Fibroblast of mammary gland (primary cell): ENCODE measurements at regions not wholly inside any gene's neighbourhood (a gene's known extent, or its start where the extent isn't known, plus 50 kb on each side); places are given as distances from the start of the nearest gene placed in this dataset.

Experiments used
- DNase-seq: peaks from one replicate; pipeline ENCODE4 v3.0.0-alpha.2; 2010; ENCODE audit warnings: low read depth
- H3K4me3 ChIP-seq: 2 replicates; pipeline ENCODE4 v1.5.1; 2011; ENCODE audit warnings: low read depth, mild to moderate bottlenecking, low read length, moderate library complexity; ENCODE audit not compliant: control insufficient read depth
- TF ChIP-seq, protein P1 (sequence below): conservative IDR thresholded peaks from 2 replicates; pipeline ENCODE4 v1.5.1; 2011; ENCODE audit warnings: low read depth, low read length, inconsistent platforms; ENCODE audit not compliant: control insufficient read depth, insufficient read depth

DNA sequence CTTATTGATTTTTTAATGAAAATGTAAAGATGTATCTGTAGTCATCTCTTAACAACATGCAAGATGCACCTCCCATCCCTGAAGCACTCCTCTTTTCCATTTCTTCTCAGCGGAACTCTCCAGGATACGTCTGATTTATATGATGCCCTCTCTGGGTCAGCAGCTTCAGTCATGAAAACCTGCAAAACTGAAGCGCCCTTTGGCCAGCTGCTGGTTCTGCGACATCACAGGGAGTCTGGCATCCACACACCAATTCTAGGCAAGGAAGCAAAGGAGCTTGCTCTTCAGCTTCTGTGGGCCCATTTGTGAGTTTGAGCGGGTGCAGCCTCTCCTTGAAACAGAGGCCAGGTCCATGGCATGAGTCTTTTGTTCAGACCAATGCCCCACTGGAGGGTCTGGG, 1253.3 kb downstream of the TBC1D22A start:
- H3K4me3 ChIP-seq, result no peak overlapping the region
- DNase-seq, result no peak
- TF ChIP-seq, protein P1, sequence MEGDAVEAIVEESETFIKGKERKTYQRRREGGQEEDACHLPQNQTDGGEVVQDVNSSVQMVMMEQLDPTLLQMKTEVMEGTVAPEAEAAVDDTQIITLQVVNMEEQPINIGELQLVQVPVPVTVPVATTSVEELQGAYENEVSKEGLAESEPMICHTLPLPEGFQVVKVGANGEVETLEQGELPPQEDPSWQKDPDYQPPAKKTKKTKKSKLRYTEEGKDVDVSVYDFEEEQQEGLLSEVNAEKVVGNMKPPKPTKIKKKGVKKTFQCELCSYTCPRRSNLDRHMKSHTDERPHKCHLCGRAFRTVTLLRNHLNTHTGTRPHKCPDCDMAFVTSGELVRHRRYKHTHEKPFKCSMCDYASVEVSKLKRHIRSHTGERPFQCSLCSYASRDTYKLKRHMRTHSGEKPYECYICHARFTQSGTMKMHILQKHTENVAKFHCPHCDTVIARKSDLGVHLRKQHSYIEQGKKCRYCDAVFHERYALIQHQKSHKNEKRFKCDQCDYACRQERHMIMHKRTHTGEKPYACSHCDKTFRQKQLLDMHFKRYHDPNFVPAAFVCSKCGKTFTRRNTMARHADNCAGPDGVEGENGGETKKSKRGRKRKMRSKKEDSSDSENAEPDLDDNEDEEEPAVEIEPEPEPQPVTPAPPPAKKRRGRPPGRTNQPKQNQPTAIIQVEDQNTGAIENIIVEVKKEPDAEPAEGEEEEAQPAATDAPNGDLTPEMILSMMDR, result no peak

DNA sequence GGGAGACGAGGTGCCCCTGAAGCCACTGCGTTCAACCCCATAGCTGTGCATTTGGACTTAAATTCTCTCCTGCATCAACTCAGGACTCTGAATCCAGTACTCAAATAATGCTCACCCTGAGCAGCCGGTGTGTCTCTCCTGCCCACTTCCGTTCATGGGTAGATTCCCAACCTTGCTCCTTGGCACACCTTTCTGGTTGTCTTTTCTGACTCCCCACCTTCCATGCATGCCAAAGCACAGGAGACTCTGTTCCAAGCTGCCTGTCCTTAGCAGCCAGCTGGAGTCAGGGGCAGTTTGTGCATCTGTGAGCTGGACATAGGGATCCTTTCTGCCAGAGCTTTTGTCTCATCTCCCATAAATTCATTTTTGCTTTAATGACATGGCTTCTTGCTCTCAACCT, 1242.5 kb downstream of the TBC1D22A start:
- DNase-seq, result no peak
- TF ChIP-seq, protein P1, result no peak
- H3K4me3 ChIP-seq, result no peak overlapping the region

DNA sequence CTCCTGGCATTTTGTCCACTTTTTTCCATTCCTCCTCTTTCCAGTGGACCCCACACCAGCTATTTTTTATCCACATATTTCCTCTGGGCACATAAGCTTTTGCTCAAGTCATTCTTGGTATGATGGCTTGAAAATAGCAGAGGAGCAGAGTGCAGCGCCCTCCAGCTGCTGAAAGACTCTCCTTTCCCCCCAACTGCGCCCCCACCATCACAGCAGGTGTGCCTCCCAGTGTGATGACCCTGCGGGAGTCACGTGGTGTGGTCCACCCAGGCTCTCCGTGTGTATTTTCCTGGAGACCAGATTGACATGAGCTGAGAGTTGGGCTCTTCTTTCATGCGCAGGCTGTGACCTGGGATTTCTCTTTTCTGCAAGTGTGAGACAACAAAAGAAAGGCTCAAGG, 1241.6 kb downstream of the TBC1D22A start:
- TF ChIP-seq, protein P1, result no peak
- no peak for DNase-seq
- no peak overlapping the region for H3K4me3 ChIP-seq

DNA sequence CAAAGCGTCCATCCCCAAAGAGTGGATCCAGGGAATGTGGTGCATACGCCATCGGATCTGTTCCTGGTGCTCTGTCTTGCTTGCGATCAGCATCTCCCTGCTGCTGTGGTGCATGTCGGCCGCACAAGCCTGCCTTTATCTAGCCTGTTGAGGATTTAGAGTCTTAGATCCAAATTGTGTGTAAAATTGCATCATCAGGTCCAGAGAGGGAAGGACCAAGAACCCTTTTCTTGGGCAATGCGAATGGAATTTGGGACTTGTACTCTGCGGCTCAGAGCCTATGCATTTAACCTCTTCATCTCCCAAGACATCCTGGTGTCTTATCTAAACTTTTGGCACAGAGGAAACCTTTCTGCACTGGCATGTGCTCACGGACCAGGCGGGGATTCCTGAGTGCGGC, 1238.7 kb downstream of the TBC1D22A start:
- TF ChIP-seq, protein P1, result no peak
- no peak overlapping the region for H3K4me3 ChIP-seq
- DNase-seq, result no peak

DNA sequence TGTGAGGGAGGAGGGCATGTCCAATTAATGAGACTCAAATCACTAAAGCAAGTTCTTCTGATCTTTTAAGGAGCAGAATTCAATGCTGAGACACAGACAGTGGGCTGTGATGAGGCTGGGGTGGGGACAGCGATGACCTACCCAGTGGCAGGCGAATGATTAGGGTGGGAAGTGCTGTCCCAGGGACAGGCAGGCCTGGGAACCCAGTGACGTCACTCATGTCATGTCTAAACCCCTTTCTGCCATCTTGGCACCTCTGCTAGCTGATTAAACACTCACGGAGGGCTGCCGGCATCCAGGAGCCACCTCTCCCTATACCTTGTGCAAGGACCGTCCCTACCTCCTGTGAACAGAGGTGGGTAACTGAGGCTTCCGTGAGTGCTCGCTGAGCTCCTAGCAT, 1235.2 kb downstream of the TBC1D22A start:
- TF ChIP-seq, protein P1, result no peak

DNA sequence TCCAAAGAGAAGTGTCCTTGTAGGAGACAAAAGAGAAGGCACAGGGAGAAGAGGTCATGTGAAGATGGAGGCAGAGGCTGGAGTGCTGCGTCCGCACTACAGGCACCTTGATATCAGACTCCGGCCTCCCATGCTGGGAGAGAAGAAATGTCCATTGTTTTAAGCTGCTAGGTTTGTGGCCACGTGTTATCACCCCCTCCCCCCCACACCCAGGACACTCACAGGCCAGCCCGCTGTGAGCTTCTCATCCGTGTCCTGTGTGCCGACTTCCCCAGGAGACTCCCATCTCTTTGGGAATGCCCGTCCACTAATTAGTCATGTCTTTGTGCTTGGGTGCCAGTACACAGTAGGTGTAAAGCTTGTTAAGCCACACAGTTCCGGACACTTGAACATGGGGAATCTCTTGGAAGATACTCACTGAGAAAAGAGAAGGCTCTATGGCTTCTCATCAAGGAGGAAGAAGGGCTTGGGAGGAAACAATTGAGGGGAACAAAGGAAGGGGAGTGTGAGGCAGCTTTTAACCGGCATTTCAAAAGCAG, 1234.7 kb downstream of the TBC1D22A start:
- TF ChIP-seq, protein P1, result no peak
- H3K4me3 ChIP-seq, result no peak overlapping the region
- DNase-seq, result no peak

More for the DNA sequence above, 1235.2 kb downstream of the TBC1D22A start:
- DNase-seq, result no peak
- no peak overlapping the region for H3K4me3 ChIP-seq

DNA sequence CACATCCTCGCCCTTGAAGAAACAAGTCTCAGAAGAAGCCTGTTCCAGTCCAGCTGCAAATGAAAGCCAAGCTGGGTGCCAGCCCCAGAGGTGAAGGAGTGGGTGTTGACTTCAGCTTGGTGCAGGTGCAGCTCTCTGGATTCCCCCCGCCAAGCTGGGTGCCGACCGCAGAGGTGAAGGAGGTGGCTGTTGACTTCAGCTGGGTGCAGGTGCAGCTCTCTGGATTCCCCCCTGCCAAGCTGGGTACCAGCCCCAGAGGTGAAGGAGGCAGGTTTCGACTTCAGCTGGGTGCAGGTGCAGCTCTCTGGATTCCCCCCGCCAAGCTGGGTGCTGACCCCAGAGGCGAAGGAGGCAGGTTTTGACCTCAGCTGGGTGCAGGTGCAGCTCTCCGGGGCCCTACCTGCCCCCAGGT, 1234.0 kb downstream of the TBC1D22A start:
- DNase-seq, result no peak
- TF ChIP-seq, protein P1, result no peak
- no peak overlapping the region for H3K4me3 ChIP-seq
